Esophagus muscularis mucosa (tissue), 4 donors: ENCODE measurements at regions not wholly inside any gene's neighbourhood (a gene's known extent, or its start where the extent isn't known, plus 50 kb on each side); places are given as distances from the start of the nearest gene placed in this dataset.

ENCODE experiments used
- DNase-seq: peaks from one replicate; pipeline ENCODE4 v3.0.0-alpha.2; 2017; ENCODE audit errors: extremely low spot score
- H3K27ac ChIP-seq, 4 donors: fragments of 200-600 bp; sonication (generic); replicated peaks in 1 of 4; 1 replicate in 3 of 4; 2 replicates in 1 of 4; pipeline ENCODE4 v1.5.1; 2016 to 2019; ENCODE audit warnings: mild to moderate bottlenecking in 1 of 4
- H3K27me3 ChIP-seq, 4 donors: fragments of 200-600 bp; sonication (generic); one replicate each; pipeline versions ENCODE4 v1.5.1 to v1.6.0; 2016 to 2019
- H3K36me3 ChIP-seq, 4 donors: fragments of 200-600 bp; sonication (generic); one replicate each; pipeline ENCODE4 v1.5.1; 2016 to 2019
- H3K4me1 ChIP-seq, 4 donors: fragments of 200-600 bp; sonication (generic); one replicate each; pipeline ENCODE4 v1.5.1; 2016 to 2019
- H3K4me3 ChIP-seq, 4 donors: fragments of 200-600 bp; sonication (generic); 1 replicate in 2 of 4; 2 replicates in 2 of 4; pipeline ENCODE4 v1.5.1; 2016 to 2019; ENCODE audit warnings: mild to moderate bottlenecking in 4 of 4, moderate library complexity in 1 of 4
- H3K9me3 ChIP-seq, 4 donors: fragments of 200-600 bp; sonication (generic); 1 replicate in 3 of 4; 2 replicates in 1 of 4; pipeline ENCODE4 v1.5.1; 2016 to 2019
- CTCF ChIP-seq, 3 experiments: fragments of 200-600 bp in 2 of 3; fragments of 450-650 bp in 1 of 3; sonication (generic) in 2 of 3; IDR thresholded peaks; one replicate each; pipeline ENCODE4 v1.5.1; 2017 to 2019; ENCODE audit warnings: antibody characterized with exemption in 3 of 3, mild to moderate bottlenecking in 2 of 3, moderate library complexity in 1 of 3
- EP300 ChIP-seq: sonication (generic); formaldehyde crosslinking; IDR thresholded peaks from one replicate; pipeline ENCODE4 v1.6.1; 2017; ENCODE audit warnings: antibody characterized with exemption
- POLR2A ChIP-seq: fragments of 450-650 bp; IDR thresholded peaks from one replicate; pipeline ENCODE4 v1.6.1; 2017; ENCODE audit warnings: antibody characterized with exemption, moderate library complexity, mild to moderate bottlenecking, low read depth
- POLR2AphosphoS5 ChIP-seq, 2 donors: sonication (generic); formaldehyde crosslinking; IDR thresholded peaks; one replicate each; pipeline ENCODE4 v1.6.1; 2017; ENCODE audit warnings: antibody characterized with exemption in 2 of 2
- whole genome bisulfite sequencing: methylation state at CpG from one replicate; pipeline ENCODE4 v1.1.5; 2018; 5-methylcytosine and 5-hydroxymethylcytosine counted together
- intact Hi-C: fragments of 100-400 bp; cut with DNase I; formaldehyde crosslinking; loops from one replicate; pipeline ENCODE4 v1.15.1; 2023

GRCh38 chr19:28581468-28581770 lies 631.5 kb downstream of the UQCRFS1 start:
- DNase-seq: no peak
- intact Hi-C loops: no loop called here
- 79% methylated on average over 4 of the region's 4 CpGs for WGBS
- Histone ChIP-seq H3K9me3 (no peaks in the 10 kb centered on the region), H3K4me3 (no peak overlapping the region), H3K27me3 (peaks cover 0 to 9% (median 0%) of the 10 kb centered on the region in 4 donors), H3K27ac (no peak overlapping the region), H3K4me1 (no peaks in the 10 kb centered on the region), H3K36me3 (no peaks in the 10 kb centered on the region)
- TF ChIP-seq POLR2A: no peak
- TF ChIP-seq CTCF (IDR thresholded peaks at IDR 0.05): no peak
- TF ChIP-seq POLR2AphosphoS5 (IDR thresholded peaks at IDR 0.05): no peak
- no peak for TF ChIP-seq EP300

GRCh38 chr19:28578786-28579505 lies 634.0 kb downstream of the UQCRFS1 start:
- WGBS: 90% methylated on average over 4 of the region's 6 CpGs
- DNase-seq: no peak
- intact Hi-C loops: no loop called here
- H3K4me3 ChIP-seq: no peak overlapping the region
- no peaks in the 10 kb centered on the region for H3K9me3 ChIP-seq
- no peaks in the 10 kb centered on the region for H3K36me3 ChIP-seq
- TF ChIP-seq POLR2AphosphoS5 (IDR thresholded peaks at IDR 0.05) (no peak), EP300 (no peak), POLR2A (no peak), CTCF (IDR thresholded peaks at IDR 0.05) (no peak)
- no peaks in the 10 kb centered on the region for H3K4me1 ChIP-seq
- H3K27me3 ChIP-seq: peaks cover 0 to 5% (median 0%) of the 10 kb centered on the region in 4 donors
- no peak overlapping the region for H3K27ac ChIP-seq

- Histone ChIP-seq H3K36me3 (no peaks in the 10 kb centered on the region), H3K4me1 (no peaks in the 10 kb centered on the region), H3K9me3 (no peaks in the 10 kb centered on the region), H3K27me3 (peaks cover 0 to 5% (median 0%) of the 10 kb centered on the region in 4 donors), H3K4me3 (no peak overlapping the region), H3K27ac (no peak overlapping the region)
- no peak for TF ChIP-seq POLR2AphosphoS5 (IDR thresholded peaks at IDR 0.05)
- no peak for TF ChIP-seq EP300
- TF ChIP-seq POLR2A: no peak
- no peak for TF ChIP-seq CTCF (IDR thresholded peaks at IDR 0.05)
- WGBS: 88% methylated on average over 8 of the region's 8 CpGs
- no peak for DNase-seq
- intact Hi-C loops: no loop called here
Observed at GRCh38 chr19:28578208-28578607, 634.7 kb downstream of the UQCRFS1 start.

GRCh38 chr19:28577666-28578065 lies 635.3 kb downstream of the UQCRFS1 start:
- Histone ChIP-seq H3K4me3 (no peak overlapping the region), H3K4me1 (no peaks in the 10 kb centered on the region), H3K27ac (no peak overlapping the region), H3K36me3 (no peaks in the 10 kb centered on the region), H3K27me3 (peaks cover 0 to 5% (median 0%) of the 10 kb centered on the region in 4 donors), H3K9me3 (no peaks in the 10 kb centered on the region)
- intact Hi-C loops: no loop called here
- WGBS: 68% methylated on average over 6 of the region's 6 CpGs
- TF ChIP-seq CTCF (IDR thresholded peaks at IDR 0.05): no peak
- no peak for TF ChIP-seq EP300
- no peak for TF ChIP-seq POLR2A
- no peak for TF ChIP-seq POLR2AphosphoS5 (IDR thresholded peaks at IDR 0.05)
- no peak for DNase-seq

- H3K27ac ChIP-seq: no peak overlapping the region
- DNase-seq: no peak
- intact Hi-C loops: no loop called here
- H3K9me3 ChIP-seq: no peaks in the 10 kb centered on the region
- TF ChIP-seq POLR2A (no peak), POLR2AphosphoS5 (IDR thresholded peaks at IDR 0.05) (no peak), CTCF (IDR thresholded peaks at IDR 0.05) (no peak), EP300 (no peak)
- WGBS: 23% methylated on average over 2 of the region's 2 CpGs
- H3K36me3 ChIP-seq: no peaks in the 10 kb centered on the region
- no peaks in the 10 kb centered on the region for H3K4me1 ChIP-seq
- peaks cover 0 to 5% (median 0%) of the 10 kb centered on the region in 4 donors for H3K27me3 ChIP-seq
- H3K4me3 ChIP-seq: no peak overlapping the region
Observed at GRCh38 chr19:28577233-28577632, 635.7 kb downstream of the UQCRFS1 start.
